Transverse colon (tissue), 4 donors: ENCODE measurements at regions not wholly inside any gene's neighbourhood (a gene's known extent, or its start where the extent isn't known, plus 50 kb on each side); places are given as distances from the start of the nearest gene placed in this dataset.

Experiments used
- DNase-seq: peaks from one replicate; pipeline ENCODE4 v3.0.0-alpha.2; 2019
- H3K27ac ChIP-seq, 4 donors: fragments of 200-600 bp; sonication (generic); 2 replicates each; pipeline ENCODE4 v1.5.1; 2016 to 2018; ENCODE audit warnings: inconsistent platforms in 4 of 4
- H3K27me3 ChIP-seq: fragments of 200-600 bp; sonication (generic); 2 replicates; pipeline ENCODE4 v1.5.1; 2017; ENCODE audit warnings: inconsistent platforms
- H3K36me3 ChIP-seq, 4 donors: fragments of 200-600 bp; sonication (generic); 2 replicates each; pipeline ENCODE4 v1.5.1; 2017 to 2019; ENCODE audit warnings: inconsistent platforms in 4 of 4
- H3K4me1 ChIP-seq, 4 donors: fragments of 200-600 bp; sonication (generic); 2 replicates each; pipeline ENCODE4 v1.5.1; 2017 to 2020; ENCODE audit warnings: inconsistent platforms in 4 of 4
- H3K4me3 ChIP-seq, 4 donors: fragments of 200-600 bp; sonication (generic); 1 replicate in 1 of 4; 2 replicates in 3 of 4; pipeline versions ENCODE4 v1.5.1 to v1.6.1; 2017 to 2019; ENCODE audit warnings: inconsistent platforms in 4 of 4
- H3K9me3 ChIP-seq, 2 donors: fragments of 200-600 bp; sonication (generic); 2 replicates each; pipeline ENCODE4 v1.5.1; 2017 to 2019; ENCODE audit warnings: inconsistent platforms in 2 of 2
- EP300 ChIP-seq: sonication (generic); formaldehyde crosslinking; IDR thresholded peaks from one replicate; pipeline ENCODE4 v1.6.1; 2017; ENCODE audit warnings: antibody characterized with exemption, low read depth
- POLR2A ChIP-seq: fragments of 450-650 bp; IDR thresholded peaks from one replicate; pipeline ENCODE4 v1.6.1; 2016; ENCODE audit warnings: antibody characterized with exemption, mild to moderate bottlenecking, moderate library complexity
- POLR2AphosphoS5 ChIP-seq, 3 donors: sonication (generic); formaldehyde crosslinking; IDR thresholded peaks; one replicate each; pipeline ENCODE4 v1.6.1; 2016; ENCODE audit warnings: antibody characterized with exemption in 3 of 3
- WGBS, 2 donors: methylation state at CpG; one replicate each; pipeline ENCODE4 v1.1.5; 2018; ENCODE audit warnings: low coverage in 1 of 2; 5-methylcytosine and 5-hydroxymethylcytosine counted together
- in situ Hi-C, 4 donors: fragments of 200-750 bp; cut with MboI; loops; one replicate each; pipeline versions ENCODE4 v1.15.0 to v1.15.1; 2017; ENCODE audit warnings: low sequenced_read_pairs in 3 of 4, low pct_ligation_motif_present in 1 of 4, low pct_unique_long_range_greater_than_20kb in 1 of 4
- intact Hi-C: fragments of 100-400 bp; cut with DNase I; formaldehyde crosslinking; loops from one replicate; pipeline ENCODE4 v1.15.1; 2023; ENCODE audit warnings: low total_unique reads
- TF ChIP-seq, protein P1 (sequence below), 5 experiments: fragments of 200-600 bp in 3 of 5; fragments of 450-650 bp in 2 of 5; sonication (generic) in 3 of 5; IDR thresholded peaks; 1 replicate in 2 of 5; 2 replicates in 3 of 5; pipeline ENCODE4 v1.5.1; 2016 to 2017; ENCODE audit warnings: antibody characterized with exemption in 5 of 5, inconsistent platforms in 3 of 5, mild to moderate bottlenecking in 2 of 5, moderate library complexity in 1 of 5

DNA sequence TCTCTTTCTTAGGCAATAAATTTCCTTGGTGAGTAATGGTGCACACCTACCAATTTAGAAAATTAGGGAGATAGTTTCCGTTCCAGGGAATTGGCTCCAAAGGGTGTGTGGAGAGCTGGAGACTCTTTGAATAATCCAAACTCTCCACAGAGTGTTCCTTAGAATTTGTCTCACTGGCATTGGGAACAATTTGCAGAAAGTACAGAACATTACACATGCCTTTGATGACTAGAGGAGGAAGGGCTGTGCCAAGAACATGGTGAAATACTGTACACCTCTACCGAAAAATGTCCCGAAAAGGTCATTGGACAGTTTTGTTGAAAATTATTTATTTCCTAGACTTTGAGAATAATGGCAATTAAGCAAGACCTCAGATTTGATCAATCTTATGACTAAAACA, 214.2 kb upstream of the MPDZ start:
- Histone ChIP-seq H3K9me3 (no peaks in the 10 kb centered on the region), H3K27ac (no peak overlapping the region), H3K27me3 (no peaks in the 10 kb centered on the region), H3K4me1 (no peaks in the 10 kb centered on the region), H3K36me3 (no peaks in the 10 kb centered on the region), H3K4me3 (no peak overlapping the region)
- in situ Hi-C loops (no loop called here), intact Hi-C loops (no loop called here)
- 89 to 94% methylated on average over 3 of the region's 3 CpGs for WGBS, 2 donors
- TF ChIP-seq POLR2AphosphoS5 (IDR thresholded peaks at IDR 0.05) = no peak
- no peak for TF ChIP-seq POLR2A
- TF ChIP-seq, protein P1, sequence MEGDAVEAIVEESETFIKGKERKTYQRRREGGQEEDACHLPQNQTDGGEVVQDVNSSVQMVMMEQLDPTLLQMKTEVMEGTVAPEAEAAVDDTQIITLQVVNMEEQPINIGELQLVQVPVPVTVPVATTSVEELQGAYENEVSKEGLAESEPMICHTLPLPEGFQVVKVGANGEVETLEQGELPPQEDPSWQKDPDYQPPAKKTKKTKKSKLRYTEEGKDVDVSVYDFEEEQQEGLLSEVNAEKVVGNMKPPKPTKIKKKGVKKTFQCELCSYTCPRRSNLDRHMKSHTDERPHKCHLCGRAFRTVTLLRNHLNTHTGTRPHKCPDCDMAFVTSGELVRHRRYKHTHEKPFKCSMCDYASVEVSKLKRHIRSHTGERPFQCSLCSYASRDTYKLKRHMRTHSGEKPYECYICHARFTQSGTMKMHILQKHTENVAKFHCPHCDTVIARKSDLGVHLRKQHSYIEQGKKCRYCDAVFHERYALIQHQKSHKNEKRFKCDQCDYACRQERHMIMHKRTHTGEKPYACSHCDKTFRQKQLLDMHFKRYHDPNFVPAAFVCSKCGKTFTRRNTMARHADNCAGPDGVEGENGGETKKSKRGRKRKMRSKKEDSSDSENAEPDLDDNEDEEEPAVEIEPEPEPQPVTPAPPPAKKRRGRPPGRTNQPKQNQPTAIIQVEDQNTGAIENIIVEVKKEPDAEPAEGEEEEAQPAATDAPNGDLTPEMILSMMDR (IDR thresholded peaks at IDR 0.05) = no peak
- TF ChIP-seq EP300 = no peak
- no peak for DNase-seq

DNA sequence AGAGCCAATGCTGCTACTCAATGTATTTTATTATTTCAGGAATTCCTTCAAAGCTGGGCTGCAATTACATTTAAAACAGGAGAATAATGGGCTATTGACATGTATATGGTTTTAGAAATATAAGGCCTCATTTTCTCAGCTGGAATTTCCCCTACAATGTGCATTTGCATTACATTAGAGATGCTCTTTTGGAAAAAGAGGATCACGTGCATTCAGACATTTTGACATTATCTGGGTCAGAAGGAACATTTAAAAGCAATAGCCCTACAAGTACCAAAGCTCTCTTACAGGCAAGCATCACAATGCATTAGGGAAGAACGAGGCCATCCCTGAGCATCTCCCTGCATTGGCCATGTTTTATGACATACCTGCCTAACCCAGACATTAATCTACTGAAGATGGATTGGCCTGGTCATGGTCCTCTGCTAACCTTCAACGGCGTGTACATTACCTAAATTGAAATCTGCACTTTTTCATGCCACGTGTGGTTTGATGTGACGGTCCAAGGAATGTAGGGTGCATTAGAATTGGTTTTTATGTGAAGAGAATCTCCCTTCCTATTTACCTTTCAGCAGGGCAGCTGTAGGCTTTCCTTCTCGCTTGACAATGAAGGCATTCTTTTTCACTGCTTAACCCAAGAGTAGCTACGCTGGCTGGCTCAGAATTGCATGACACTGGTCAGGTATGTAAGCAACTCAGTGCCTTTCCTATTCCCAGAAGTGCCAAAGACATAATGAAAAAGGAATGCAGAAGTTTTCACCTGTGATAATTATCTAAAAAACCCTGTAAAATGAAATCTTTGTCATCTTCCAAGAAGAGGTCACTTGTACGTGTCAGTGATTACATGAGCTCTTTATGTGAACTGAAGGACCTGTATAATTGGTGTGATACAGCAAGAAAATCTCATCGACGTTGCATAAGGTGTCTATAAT, 212.3 kb upstream of the MPDZ start:
- Histone ChIP-seq H3K36me3 (no peaks in the 10 kb centered on the region), H3K9me3 (no peaks in the 10 kb centered on the region), H3K4me3 (no peak overlapping the region), H3K27ac (no peak overlapping the region), H3K4me1 (no peaks in the 10 kb centered on the region), H3K27me3 (no peaks in the 10 kb centered on the region)
- in situ Hi-C loops (no loop called here), intact Hi-C loops (no loop called here)
- no peak for TF ChIP-seq POLR2AphosphoS5 (IDR thresholded peaks at IDR 0.05)
- no peak for TF ChIP-seq POLR2A
- TF ChIP-seq, protein P1 (IDR thresholded peaks at IDR 0.05) = no peak
- WGBS, 2 donors = 76 to 78% methylated on average over 4 to 11 of the region's 11 CpGs
- DNase-seq = no peak

DNA sequence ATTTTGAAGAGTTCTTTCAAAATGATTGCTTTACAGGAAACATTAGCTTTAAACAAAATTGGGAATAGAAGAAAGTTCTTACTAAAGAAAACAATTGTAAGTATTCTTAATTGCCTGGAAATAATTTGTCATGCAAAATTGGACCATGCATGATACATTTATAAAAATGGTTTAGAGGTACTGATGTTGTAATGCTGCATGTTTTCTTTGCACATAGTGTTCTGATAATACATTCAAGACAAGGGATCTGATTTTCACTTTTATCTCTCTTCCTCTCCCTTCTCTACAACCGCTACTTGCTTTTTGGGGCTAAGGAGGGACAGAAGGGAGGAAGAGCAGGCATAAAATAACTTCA, 211.6 kb upstream of the MPDZ start:
- H3K4me3 ChIP-seq = no peak overlapping the region
- in situ Hi-C loops = no loop called here
- H3K36me3 ChIP-seq = no peaks in the 10 kb centered on the region
- intact Hi-C loops = no loop called here
- H3K27ac ChIP-seq = no peak overlapping the region
- no peaks in the 10 kb centered on the region for H3K9me3 ChIP-seq
- no peak for DNase-seq
- no peaks in the 10 kb centered on the region for H3K27me3 ChIP-seq
- 66 to 83% methylated on average over 1 of the region's 1 CpG for WGBS, 2 donors
- no peaks in the 10 kb centered on the region for H3K4me1 ChIP-seq
- TF ChIP-seq POLR2A (no peak), POLR2AphosphoS5 (IDR thresholded peaks at IDR 0.05) (no peak), EP300 (no peak)

DNA sequence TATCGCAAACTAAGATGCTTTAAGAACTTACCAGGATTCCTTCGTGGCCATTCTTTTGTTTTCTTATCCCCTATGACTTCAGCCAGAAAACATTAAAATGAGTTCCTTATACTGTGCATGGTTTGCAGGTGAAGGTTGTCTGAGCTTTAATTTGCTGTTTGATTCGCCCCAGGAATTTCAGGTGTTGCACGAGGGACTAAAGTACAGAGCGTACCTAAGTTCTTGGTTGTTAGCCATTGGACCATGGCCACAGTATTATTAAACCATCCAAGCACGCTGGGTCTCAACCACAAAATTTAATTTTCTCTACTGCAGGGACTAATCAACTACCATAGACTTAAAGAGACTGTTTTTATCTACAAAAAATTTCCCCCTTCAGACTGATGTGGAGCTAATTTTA, 208.4 kb upstream of the MPDZ start:
- Histone ChIP-seq H3K9me3 (no peaks in the 10 kb centered on the region), H3K4me3 (no peak overlapping the region), H3K36me3 (no peaks in the 10 kb centered on the region), H3K4me1 (no peaks in the 10 kb centered on the region), H3K27me3 (no peaks in the 10 kb centered on the region), H3K27ac (no peak overlapping the region)
- intact Hi-C loops = no loop called here
- in situ Hi-C loops = no loop called here
- no peak for TF ChIP-seq POLR2AphosphoS5 (IDR thresholded peaks at IDR 0.05)
- TF ChIP-seq, protein P1 (IDR thresholded peaks at IDR 0.05) = no peak
- TF ChIP-seq POLR2A = no peak
- TF ChIP-seq EP300 = no peak
- DNase-seq = no peak
- 77 to 80% methylated on average over 6 of the region's 6 CpGs for WGBS, 2 donors
